Astrocyte of the spinal cord (primary cell): ENCODE measurements at regions not wholly inside any gene's neighbourhood (a gene's known extent, or its start where the extent isn't known, plus 50 kb on each side); places are given as distances from the start of the nearest gene placed in this dataset.

Experiments used
- DNase-seq: peaks from one replicate; pipeline ENCODE4 v3.0.0; 2011; ENCODE audit warnings: low read depth, low spot score
- H3K4me3 ChIP-seq: 2 replicates; pipeline ENCODE4 v1.5.1; 2011; ENCODE audit warnings: low read depth, mild to moderate bottlenecking, low read length, moderate library complexity
- CTCF ChIP-seq: IDR thresholded peaks from 2 replicates; pipeline ENCODE4 v1.5.1; 2012; ENCODE audit warnings: low read depth, mild to moderate bottlenecking, low read length, inconsistent platforms
- in situ Hi-C: cut with HindIII; loops from 2 replicates; pipeline ENCODE4 v1.10.0; 2017; ENCODE audit warnings: low sequenced_read_pairs

- DNase-seq, result no peak
- in situ Hi-C loops, result no loop called here
- no peak for TF ChIP-seq CTCF
- no peak overlapping the region for H3K4me3 ChIP-seq
Measured at GRCh38 chrX:109312757-109313156, 169.1 kb downstream of the GUCY2F start.

- no peak for DNase-seq
- in situ Hi-C loops, result no loop called here
- no peak overlapping the region for H3K4me3 ChIP-seq
- no peak for TF ChIP-seq CTCF
Measured at GRCh38 chrX:109310031-109310430, 171.9 kb downstream of the GUCY2F start.

- in situ Hi-C loops, result no loop called here
- no peak for DNase-seq
- no peak for TF ChIP-seq CTCF
- H3K4me3 ChIP-seq, result no peak overlapping the region
Measured at GRCh38 chrX:109301177-109301576, 180.7 kb downstream of the GUCY2F start.

GRCh38 chrX:109300415-109300814 lies 181.5 kb downstream of the GUCY2F start:
- no peak for TF ChIP-seq CTCF
- DNase-seq, result no peak
- H3K4me3 ChIP-seq, result no peak overlapping the region
- in situ Hi-C loops, result no loop called here

- in situ Hi-C loops, result no loop called here
- H3K4me3 ChIP-seq, result no peak overlapping the region
- peak; percentile 12 for DNase-seq
- TF ChIP-seq CTCF, result no peak
Measured at GRCh38 chrX:109299091-109299490, 182.8 kb downstream of the GUCY2F start.

- DNase-seq, result peak; percentile 59
- in situ Hi-C loops, result no loop called here
- TF ChIP-seq CTCF, result no peak
- no peak overlapping the region for H3K4me3 ChIP-seq
Measured at GRCh38 chrX:109294097-109294814, 187.6 kb downstream of the GUCY2F start.
